GM12878 (cell line): ENCODE measurements at regions not wholly inside any gene's neighbourhood (a gene's known extent, or its start where the extent isn't known, plus 50 kb on each side); places are given as distances from the start of the nearest gene placed in this dataset.

Source experiments
- ATAC-seq: fragments of 200-7000 bp; cut with Tn5 transposase; 3 replicates; pipeline ENCODE4 v1.9.1; 2020; ENCODE audit warnings: mild to moderate bottlenecking, moderate library complexity
- BruUV-seq: library from RNA; stranded (reverse); fragments of 400-500 nt; replicated peaks from 2 replicates; lab custom pipeline; 2021; lab: Mats Ljungman, UMichigan
- CTCF ChIA-PET: fragments of 300-600 bp; sonication (Branson Sonifier 250); formaldehyde crosslinking; extraction: SDS; loops from one replicate; lab custom pipeline; 2021; ENCODE audit warnings: inconsistent platforms; lab: Yijun Ruan, JAX
- POLR2A ChIA-PET: fragments of 350-600 bp; formaldehyde crosslinking; extraction: SDS; loops from one replicate; lab custom pipeline; 2021; ENCODE audit warnings: inconsistent platforms; lab: Charles Lee
- RAD21 ChIA-PET: fragments of 300-600 bp; sonication (Branson Sonifier 250); formaldehyde crosslinking; loops from one replicate; lab custom pipeline; 2023; ENCODE audit warnings: antibody characterized with exemption; ENCODE audit not compliant: unreplicated experiment; lab: Charles Lee
- SMC1A ChIA-PET: fragments of 300-600 bp; sonication (Branson Sonifier 250); formaldehyde crosslinking; loops from one replicate; lab custom pipeline; 2023; ENCODE audit not compliant: unreplicated experiment, uncharacterized antibody; lab: Charles Lee
- DNase-seq: peaks from one replicate; pipeline ENCODE4 v3.0.0-alpha.2; 2011; ENCODE audit warnings: low read depth, low spot score
- FAIRE-seq: peaks from 3 replicates; lab custom pipeline; 2011; peaks lifted over from hg19 to GRCh38; lab: Jason Lieb, UNC
- H2AFZ ChIP-seq: 2 replicates; pipeline ENCODE4 v1.6.0; 2011; ENCODE audit warnings: low read depth, low read length, control low read depth; ENCODE audit not compliant: control insufficient read depth
- H3K27ac ChIP-seq: 2 replicates; pipeline ENCODE4 v1.5.1; 2011; ENCODE audit warnings: control low read depth; ENCODE audit not compliant: control insufficient read depth, insufficient read depth
- H3K27me3 ChIP-seq, 2 experiments: replicated peaks in 1 of 2; 2 replicates each; pipeline versions ENCODE4 v1.6.0 to v1.6.1; 2011; ENCODE audit warnings: low read length in 1 of 2; ENCODE audit not compliant: control insufficient read depth in 2 of 2, insufficient read depth in 2 of 2
- H3K36me3 ChIP-seq, 2 experiments: 2 replicates each; pipeline ENCODE4 v1.5.1; 2011; ENCODE audit warnings: low read length in 1 of 2; ENCODE audit not compliant: control insufficient read depth in 2 of 2, insufficient read depth in 2 of 2
- H3K4me1 ChIP-seq: 2 replicates; pipeline ENCODE4 v1.6.1; 2011; ENCODE audit warnings: mild to moderate bottlenecking, low read length, moderate library complexity, mixed read lengths; ENCODE audit not compliant: control insufficient read depth, insufficient read depth
- H3K4me2 ChIP-seq: 2 replicates; pipeline ENCODE4 v1.6.0; 2011; ENCODE audit warnings: control low read depth; ENCODE audit not compliant: control insufficient read depth, insufficient read depth
- H3K4me3 ChIP-seq: fragments of 200-600 bp; sonication (generic); 2 replicates; pipeline ENCODE4 v1.5.1; 2016
- H3K79me2 ChIP-seq: 2 replicates; pipeline ENCODE4 v1.6.0; 2011; ENCODE audit warnings: low read length; ENCODE audit not compliant: control insufficient read depth, insufficient read depth
- H3K9ac ChIP-seq: 2 replicates; pipeline ENCODE4 v1.8.0; 2011; ENCODE audit warnings: low read length, control low read depth, mixed read lengths; ENCODE audit not compliant: control insufficient read depth, insufficient read depth
- H3K9me3 ChIP-seq: replicated peaks from 3 replicates; pipeline ENCODE4 v1.5.1; 2011; ENCODE audit warnings: mild to moderate bottlenecking, low read length; ENCODE audit not compliant: control insufficient read depth, insufficient read depth
- H4K20me1 ChIP-seq: 2 replicates; pipeline ENCODE4 v1.6.0; 2011; ENCODE audit not compliant: control insufficient read depth, insufficient read depth
- ATF3 ChIP-seq: IDR thresholded peaks from 2 replicates; pipeline ENCODE4 v1.6.1; 2011; ENCODE audit warnings: low read depth, mild to moderate bottlenecking, low read length, moderate library complexity, borderline replicate concordance; ENCODE audit errors: extremely low read depth
- BCLAF1 ChIP-seq: fragments of 450-650 bp; IDR thresholded peaks from 2 replicates; pipeline ENCODE4 v1.6.1; 2017; ENCODE audit warnings: antibody characterized with exemption, mild to moderate bottlenecking, moderate library complexity
- BHLHE40 ChIP-seq, 2 experiments: fragments of 450-650 bp in 1 of 2; IDR thresholded peaks; 2 replicates each; pipeline ENCODE4 v1.6.1; 2011 to 2017; ENCODE audit warnings: low read depth in 2 of 2, borderline replicate concordance in 1 of 2, improper control_type of control experiment in 1 of 2, low read length in 1 of 2, mild to moderate bottlenecking in 1 of 2
- BMI1 ChIP-seq: fragments of 450-650 bp; IDR thresholded peaks from 2 replicates; pipeline ENCODE4 v1.6.1; 2016; ENCODE audit warnings: mild to moderate bottlenecking, moderate library complexity, borderline replicate concordance
- CHD4 ChIP-seq: fragments of 200-600 bp; sonication (generic); IDR thresholded peaks from 2 replicates; pipeline ENCODE4 v1.6.1; 2016; ENCODE audit warnings: mild to moderate bottlenecking
- EED ChIP-seq: sonication (generic); IDR thresholded peaks from 2 replicates; pipeline ENCODE4 v1.6.1; 2016; ENCODE audit warnings: antibody characterized with exemption, low read depth
- ELK1 ChIP-seq: IDR thresholded peaks from 2 replicates; pipeline ENCODE4 v1.6.1; 2012; ENCODE audit warnings: low read depth, low read length, improper control_type of control experiment
- ETV6 ChIP-seq, 2 experiments: fragments of 450-650 bp in 1 of 2; IDR thresholded peaks in 1 of 2; conservative IDR thresholded peaks in 1 of 2; 2 replicates each; pipeline ENCODE4 v1.6.1; 2014; ENCODE audit warnings: antibody characterized with exemption in 1 of 2, borderline replicate concordance in 1 of 2, low read depth in 1 of 2, mild to moderate bottlenecking in 1 of 2, moderate library complexity in 1 of 2
- EZH2 ChIP-seq: IDR thresholded peaks from 2 replicates; pipeline ENCODE4 v1.6.1; 2012; ENCODE audit warnings: low read depth, mild to moderate bottlenecking, control low read depth, inconsistent platforms, low read length, borderline replicate concordance; ENCODE audit not compliant: control insufficient read depth
- GABPA ChIP-seq: IDR thresholded peaks from 2 replicates; pipeline ENCODE4 v1.6.1; 2014; ENCODE audit warnings: antibody characterized with exemption, low read depth, mild to moderate bottlenecking, inconsistent platforms
- IKZF1 ChIP-seq: fragments of 450-650 bp; conservative IDR thresholded peaks from 2 replicates; pipeline ENCODE4 v1.6.1; 2017; ENCODE audit warnings: antibody characterized with exemption, mild to moderate bottlenecking
- MTA2 ChIP-seq: fragments of 450-650 bp; IDR thresholded peaks from 2 replicates; pipeline ENCODE4 v1.6.1; 2016; ENCODE audit warnings: low read depth, mild to moderate bottlenecking, moderate library complexity
- PBX3 ChIP-seq: IDR thresholded peaks from 2 replicates; pipeline ENCODE4 v1.6.1; 2011; ENCODE audit warnings: mild to moderate bottlenecking, low read depth, low read length, moderate library complexity; ENCODE audit not compliant: insufficient replicate concordance
- SIX5 ChIP-seq: IDR thresholded peaks from 2 replicates; pipeline ENCODE4 v1.6.1; 2011; ENCODE audit warnings: mild to moderate bottlenecking, low read depth, low read length, moderate library complexity; ENCODE audit not compliant: severe bottlenecking
- SPI1 ChIP-seq: IDR thresholded peaks from 2 replicates; pipeline ENCODE4 v1.6.1; 2011; ENCODE audit warnings: low read depth, mild to moderate bottlenecking, low read length, moderate library complexity, borderline replicate concordance; ENCODE audit not compliant: insufficient read depth
- SREBF1 ChIP-seq: IDR thresholded peaks from 2 replicates; pipeline ENCODE4 v1.6.1; 2012; ENCODE audit warnings: mild to moderate bottlenecking, low read length
- STAT1 ChIP-seq: fragments of 450-650 bp; conservative IDR thresholded peaks from 2 replicates; pipeline ENCODE4 v1.6.1; 2014; ENCODE audit warnings: antibody characterized with exemption, mild to moderate bottlenecking
- USF1 ChIP-seq: IDR thresholded peaks from 2 replicates; pipeline ENCODE4 v1.6.1; 2011; ENCODE audit warnings: borderline replicate concordance, low read depth, mild to moderate bottlenecking, moderate library complexity, mixed read lengths, low read length; ENCODE audit not compliant: insufficient read depth; ENCODE audit errors: extremely low read length
- WGBS: methylation state at CpG from one replicate; pipeline ENCODE4 v1.1.6; 2016; ENCODE audit warnings: low lambda C conversion rate; ENCODE audit not compliant: insufficient replicate concordance, insufficient coverage; ENCODE audit errors: missing lambda C conversion rate; 5-methylcytosine and 5-hydroxymethylcytosine counted together
- in situ Hi-C: fragments of 300-500 bp; cut with MboI; formaldehyde crosslinking; loops from 9 replicates; pipeline ENCODE4 v1.14.3; 2018; ENCODE audit warnings: mixed read lengths
- intact Hi-C: fragments of 100-400 bp; cut with micrococcal nuclease; formaldehyde crosslinking; loops from one replicate; pipeline ENCODE4 v1.14.2; 2022; ENCODE audit not compliant: unreplicated experiment

- no peak overlapping the region for H3K4me2 ChIP-seq
- intact Hi-C loops = no loop called here
- 0 out of 2 replicates have a peak, but pooled peaks cover 5% of the 10 kb centered on the region for H3K4me1 ChIP-seq
- BruUV-seq = no TSS peak
- H3K9ac ChIP-seq = no peak overlapping the region
- POLR2A ChIA-PET = no interaction called here
- H3K79me2 ChIP-seq = no peaks in the 10 kb centered on the region
- no peak overlapping the region for H3K27ac ChIP-seq
- TF ChIP-seq GABPA = no peak
- no peak for TF ChIP-seq STAT1
- no peak for TF ChIP-seq BMI1
- no peak for TF ChIP-seq SIX5
- TF ChIP-seq CHD4 = no peak
- TF ChIP-seq ELK1 = no peak
- no peak for TF ChIP-seq USF1
- no peak for TF ChIP-seq MTA2
- no peak for TF ChIP-seq PBX3
- no peak for TF ChIP-seq ETV6 (conservative IDR thresholded peaks at IDR 0.05 in 1 of 2, IDR thresholded peaks at IDR 0.05 in 1 of 2; ENCODE audit: borderline replicate concordance in 1 of 2, low read depth in 1 of 2)
- no peak for TF ChIP-seq ATF3
- no peak for TF ChIP-seq SREBF1
- TF ChIP-seq SPI1 = no peak
- TF ChIP-seq BHLHE40 (IDR thresholded peaks at IDR 0.05; ENCODE audit: borderline replicate concordance in 1 of 2, low read depth in 2 of 2, low read length in 1 of 2) = no peak
- TF ChIP-seq BCLAF1 = no peak
- no peak for TF ChIP-seq IKZF1
- TF ChIP-seq EZH2 = no peak
- no peak for TF ChIP-seq EED
- TF ChIP-seq, all 136 proteins: peak for 0
- 53% methylated on average over 5 of the region's 5 CpGs for WGBS
- H3K27me3 ChIP-seq = no peaks in the 10 kb centered on the region
- no peak for FAIRE-seq
- ChIA-PET SMC1A (no interaction called here), RAD21 (interaction anchor here (0.6 kb wide), 1 partner anchor 94 kb away, joined by 3 read pairs; no protein-coding TSS in a partner anchor), CTCF (interaction anchor here (1.7 kb wide), 1 partner anchor 34 kb away, joined by 4 read pairs; no protein-coding TSS in a partner anchor)
- no peaks in the 10 kb centered on the region for H3K9me3 ChIP-seq
- H3K36me3 ChIP-seq = no peaks in the 10 kb centered on the region
- no peak overlapping the region for H3K4me3 ChIP-seq
- no peak overlapping the region for H2AFZ ChIP-seq
- DNase-seq = no peak
- no peaks in the 10 kb centered on the region for H4K20me1 ChIP-seq
- in situ Hi-C loops = no loop called here
- ATAC-seq = no peak
These were observed 58.3 kb upstream of the PLAC1 start for GRCh38 chrX:134716620-134717012.
